HEK293 (cell line): ENCODE measurements at regions not wholly inside any gene's neighbourhood (a gene's known extent, or its start where the extent isn't known, plus 50 kb on each side); places are given as distances from the start of the nearest gene placed in this dataset.

ENCODE experiments used
- CTCF ChIP-seq: fragments of 450-650 bp; formaldehyde crosslinking; IDR thresholded peaks from 2 replicates; pipeline ENCODE4 v1.5.1; 2016; ENCODE audit warnings: missing biosample characterization, missing genetic modification characterization
- ZBTB8A ChIP-seq: fragments of 450-650 bp; formaldehyde crosslinking; IDR thresholded peaks from 2 replicates; pipeline ENCODE4 v1.5.1; 2016; ENCODE audit warnings: missing biosample characterization, missing genetic modification characterization
- ZNF239 ChIP-seq: fragments of 450-650 bp; formaldehyde crosslinking; IDR thresholded peaks from 2 replicates; pipeline ENCODE4 v1.5.1; 2016; ENCODE audit warnings: missing biosample characterization, missing genetic modification characterization
- ZNF76 ChIP-seq: fragments of 450-650 bp; formaldehyde crosslinking; IDR thresholded peaks from 2 replicates; pipeline ENCODE4; 2016; ENCODE audit warnings: low read depth, missing biosample characterization, missing genetic modification characterization, borderline replicate concordance
- ZNF777 ChIP-seq: fragments of 450-650 bp; formaldehyde crosslinking; IDR thresholded peaks from 2 replicates; pipeline ENCODE4 v1.5.1; 2017; ENCODE audit warnings: missing biosample characterization, missing genetic modification characterization, borderline replicate concordance

- no peak for TF ChIP-seq ZNF777 (tag by site-specific recombination)
- TF ChIP-seq ZNF239 = no peak
- no peak for TF ChIP-seq CTCF (tag by site-specific recombination)
- no peak for TF ChIP-seq ZBTB8A (tag by site-specific recombination)
- TF ChIP-seq ZNF76 (tag by site-specific recombination) = no peak
Measured at GRCh38 chr14:101027291-101027690, 123.8 kb upstream of the RTL1 start.
